Naive thymus-derived CD4-positive, alpha-beta T cell (primary cell): ENCODE measurements at regions not wholly inside any gene's neighbourhood (a gene's known extent, or its start where the extent isn't known, plus 50 kb on each side); places are given as distances from the start of the nearest gene placed in this dataset.
"Not testable (repeated sequence)": the region's sequence is repeated elsewhere in the genome, so short reads cannot be mapped to it uniquely, and the experiment has no call there.

ENCODE experiments used
- ATAC-seq: fragments of 150-1000 bp; cut with Tn5 transposase; 2 replicates; pipeline ENCODE4 v1.10.0; 2021; ENCODE audit warnings: mild to moderate bottlenecking, moderate library complexity
- CTCF ChIA-PET: fragments of 350-600 bp; sonication (Branson Sonifier 250); formaldehyde crosslinking; loops from one replicate; lab custom pipeline; 2021; ENCODE audit warnings: antibody characterized with exemption; lab: Charles Lee
- POLR2A ChIA-PET: fragments of 350-600 bp; sonication (Branson Sonifier 250); formaldehyde crosslinking; loops from one replicate; lab custom pipeline; 2021; ENCODE audit warnings: antibody characterized with exemption, inconsistent platforms; lab: Charles Lee
- DNase-seq, 9 donors: peaks; one replicate each; pipeline versions ENCODE4 v3.0.0 to v3.0.0-alpha.2; 2020 to 2022; ENCODE audit warnings: mixed read lengths in 1 of 9
- H3K27ac ChIP-seq: one replicate; pipeline ENCODE4 v1.7.0; 2013; ENCODE audit warnings: mild to moderate bottlenecking, low read depth, low read length, moderate library complexity
- H3K27me3 ChIP-seq, 2 donors: one replicate each; pipeline ENCODE4 v1.7.0; 2013; ENCODE audit warnings: low read length in 2 of 2, mild to moderate bottlenecking in 2 of 2, moderate library complexity in 2 of 2; ENCODE audit not compliant: control insufficient read depth in 2 of 2, insufficient read depth in 2 of 2
- H3K36me3 ChIP-seq, 3 experiments: 1 replicate in 2 of 3; 2 replicates in 1 of 3; pipeline ENCODE4 v1.7.0; 2013; ENCODE audit warnings: low read length in 3 of 3, mild to moderate bottlenecking in 3 of 3, moderate library complexity in 1 of 3; ENCODE audit not compliant: insufficient read depth in 3 of 3, control insufficient read depth in 2 of 3
- H3K4me1 ChIP-seq, 2 donors: one replicate each; pipeline ENCODE4 v1.7.0; 2013; ENCODE audit warnings: low read length in 2 of 2, mild to moderate bottlenecking in 2 of 2, moderate library complexity in 1 of 2; ENCODE audit not compliant: control insufficient read depth in 2 of 2, insufficient read depth in 2 of 2
- H3K4me3 ChIP-seq: 2 replicates; pipeline ENCODE4 v1.7.0; 2013; ENCODE audit warnings: mild to moderate bottlenecking, low read length
- H3K9me3 ChIP-seq, 3 experiments: 1 replicate in 2 of 3; 2 replicates in 1 of 3; pipeline ENCODE4 v1.7.0; 2013; ENCODE audit warnings: low read length in 3 of 3; ENCODE audit not compliant: control insufficient read depth in 2 of 3
- H3K27ac Mint-ChIP-seq, 9 donors: one replicate each; pipeline ENCODE4 v1.8.0; 2020 to 2022; ENCODE audit warnings: mixed read lengths in 9 of 9, mild to moderate bottlenecking in 8 of 9, moderate library complexity in 5 of 9, inconsistent platforms in 2 of 9
- H3K27me3 Mint-ChIP-seq, 5 donors: one replicate each; pipeline ENCODE4 v1.8.0; 2021 to 2022; ENCODE audit warnings: mixed read lengths in 5 of 5, mild to moderate bottlenecking in 1 of 5
- H3K36me3 Mint-ChIP-seq, 5 donors: one replicate each; pipeline ENCODE4 v1.8.0; 2020 to 2022; ENCODE audit warnings: mixed read lengths in 5 of 5, mild to moderate bottlenecking in 3 of 5, inconsistent platforms in 1 of 5
- H3K4me1 Mint-ChIP-seq, 7 donors: one replicate each; pipeline ENCODE4 v1.8.0; 2020 to 2022; ENCODE audit warnings: mixed read lengths in 7 of 7, mild to moderate bottlenecking in 3 of 7, inconsistent platforms in 1 of 7
- H3K4me3 Mint-ChIP-seq, 10 donors: one replicate each; pipeline ENCODE4 v1.8.0; 2020 to 2022; ENCODE audit warnings: mild to moderate bottlenecking in 10 of 10, mixed read lengths in 10 of 10, moderate library complexity in 6 of 10, inconsistent platforms in 2 of 10
- H3K9me3 Mint-ChIP-seq, 11 donors: one replicate each; pipeline ENCODE4 v1.8.0; 2020 to 2022; ENCODE audit warnings: mixed read lengths in 11 of 11, mild to moderate bottlenecking in 4 of 11, inconsistent platforms in 1 of 11, moderate library complexity in 1 of 11
- intact Hi-C, 2 donors: fragments of 100-400 bp; cut with micrococcal nuclease; formaldehyde crosslinking; loops; one replicate each; pipeline ENCODE4 v1.15.1; 2023

GRCh38 chr20:20785226-20785625 lies 72.8 kb upstream of the RALGAPA2 start:
- POLR2A ChIA-PET = no interaction called here
- Mint-ChIP-seq H3K4me1 (peaks cover 0 to 3% (median 0%) of the 10 kb centered on the region in 7 donors), H3K27ac (no peak overlapping the region), H3K27me3 (peaks cover 3 to 20% (median 6%) of the 10 kb centered on the region in 5 donors), H3K4me3 (no peak overlapping the region), H3K36me3 (peaks cover 0 to 10% (median 0%) of the 10 kb centered on the region in 5 donors), H3K9me3 (peaks cover 3 to 18% (median 5%) of the 10 kb centered on the region in 11 donors)
- CTCF ChIA-PET = no interaction called here
- Histone ChIP-seq H3K27ac (no peak overlapping the region), H3K4me1 (no peaks in the 10 kb centered on the region), H3K36me3 (no peaks in the 10 kb centered on the region), H3K27me3 (no peaks in the 10 kb centered on the region), H3K9me3 (peaks cover 0 to 4% (median 0%) of the 10 kb centered on the region in 3 experiments), H3K4me3 (no peak overlapping the region)
- ATAC-seq (no peak), DNase-seq (no peak)
- intact Hi-C loops = no loop called here

GRCh38 chr20:20784450-20784849 lies 72.0 kb upstream of the RALGAPA2 start:
- H3K36me3 ChIP-seq, intact Hi-C loops, DNase-seq, H3K27ac Mint-ChIP-seq, H3K4me1 ChIP-seq, H3K4me3 ChIP-seq, ATAC-seq, H3K27me3 ChIP-seq, H3K4me3 Mint-ChIP-seq, POLR2A ChIA-PET, H3K9me3 ChIP-seq, H3K4me1 Mint-ChIP-seq, CTCF ChIA-PET, H3K27ac ChIP-seq: not testable (repeated sequence)
- peaks cover 3 to 18% (median 5%) of the 10 kb centered on the region in 11 donors for H3K9me3 Mint-ChIP-seq
- H3K36me3 Mint-ChIP-seq = peaks cover 0 to 10% (median 0%) of the 10 kb centered on the region in 5 donors
- peaks cover 3 to 20% (median 8%) of the 10 kb centered on the region in 5 donors for H3K27me3 Mint-ChIP-seq

- Mint-ChIP-seq H3K4me3 (no peak overlapping the region), H3K9me3 (peaks cover 3 to 18% (median 5%) of the 10 kb centered on the region in 11 donors), H3K27ac (no peak overlapping the region), H3K36me3 (peaks cover 0 to 10% (median 0%) of the 10 kb centered on the region in 5 donors), H3K27me3 (peaks cover 4 to 20% (median 8%) of the 10 kb centered on the region in 5 donors), H3K4me1 (peaks cover 0 to 3% (median 0%) of the 10 kb centered on the region in 7 donors)
- Histone ChIP-seq H3K27me3 (no peaks in the 10 kb centered on the region), H3K27ac (no peak overlapping the region), H3K9me3 (peaks cover 0 to 4% (median 0%) of the 10 kb centered on the region in 3 experiments), H3K4me3 (no peak overlapping the region), H3K4me1 (no peaks in the 10 kb centered on the region), H3K36me3 (no peaks in the 10 kb centered on the region)
- ATAC-seq (no peak), DNase-seq (no peak)
- POLR2A ChIA-PET = no interaction called here
- intact Hi-C loops = no loop called here
- CTCF ChIA-PET = interaction anchor here (0.7 kb wide), 1 partner anchor 22 kb away, joined by 3 read pairs; no protein-coding TSS in a partner anchor
Measured at GRCh38 chr20:20783450-20783849, 71.0 kb upstream of the RALGAPA2 start.

- Histone ChIP-seq H3K4me1 (no peaks in the 10 kb centered on the region), H3K4me3 (no peak overlapping the region), H3K9me3 (peaks cover 0 to 4% (median 0%) of the 10 kb centered on the region in 3 experiments), H3K36me3 (no peaks in the 10 kb centered on the region), H3K27ac (no peak overlapping the region), H3K27me3 (no peaks in the 10 kb centered on the region)
- peaks cover 0 to 10% (median 0%) of the 10 kb centered on the region in 5 donors for H3K36me3 Mint-ChIP-seq
- intact Hi-C loops = no loop called here
- DNase-seq (no peak), ATAC-seq (no peak)
- CTCF ChIA-PET = no interaction called here
- H3K27ac Mint-ChIP-seq = no peak overlapping the region
- H3K4me3 Mint-ChIP-seq = no peak overlapping the region
- peaks cover 4 to 17% (median 8%) of the 10 kb centered on the region in 5 donors for H3K27me3 Mint-ChIP-seq
- peaks cover 3 to 18% (median 5%) of the 10 kb centered on the region in 11 donors for H3K9me3 Mint-ChIP-seq
- peaks cover 0 to 3% (median 0%) of the 10 kb centered on the region in 7 donors for H3K4me1 Mint-ChIP-seq
- POLR2A ChIA-PET = no interaction called here
Measured at GRCh38 chr20:20782755-20783154, 70.3 kb upstream of the RALGAPA2 start.

GRCh38 chr20:20782231-20782630 lies 69.8 kb upstream of the RALGAPA2 start:
- Mint-ChIP-seq H3K4me1 (peaks cover 0 to 2% (median 0%) of the 10 kb centered on the region in 7 donors), H3K4me3 (no peak overlapping the region), H3K36me3 (peaks cover 0 to 6% (median 0%) of the 10 kb centered on the region in 5 donors), H3K9me3 (peaks cover under 1 to 13% (median 2%) of the 10 kb centered on the region in 11 donors), H3K27ac (no peak overlapping the region), H3K27me3 (peaks cover 2 to 13% (median 5%) of the 10 kb centered on the region in 5 donors)
- Histone ChIP-seq H3K4me3 (no peak overlapping the region), H3K27me3 (no peaks in the 10 kb centered on the region), H3K27ac (no peak overlapping the region), H3K36me3 (no peaks in the 10 kb centered on the region), H3K9me3 (peaks cover 0 to 4% (median 0%) of the 10 kb centered on the region in 3 experiments), H3K4me1 (no peaks in the 10 kb centered on the region)
- DNase-seq = no peak
- intact Hi-C loops = no loop called here
- CTCF ChIA-PET = no interaction called here
- no peak for ATAC-seq
- POLR2A ChIA-PET = no interaction called here

GRCh38 chr20:20781029-20781428 lies 68.6 kb upstream of the RALGAPA2 start:
- CTCF ChIA-PET = no interaction called here
- H3K27ac ChIP-seq = no peak overlapping the region
- no peak overlapping the region for H3K27ac Mint-ChIP-seq

More at GRCh38 chr20:20781029-20781428, 68.6 kb upstream of the RALGAPA2 start:
- ATAC-seq = no peak
- no peak overlapping the region for H3K4me3 ChIP-seq
- H3K36me3 Mint-ChIP-seq = no peaks in the 10 kb centered on the region
- H3K27me3 Mint-ChIP-seq = peaks cover 0 to 16% (median 4%) of the 10 kb centered on the region in 5 donors
- DNase-seq = no peak
- intact Hi-C loops = no loop called here
- no peak overlapping the region for H3K4me3 Mint-ChIP-seq
- peaks cover 0 to 4% (median 0%) of the 10 kb centered on the region in 11 donors for H3K9me3 Mint-ChIP-seq
- peaks cover 0 to 2% (median 0%) of the 10 kb centered on the region in 7 donors for H3K4me1 Mint-ChIP-seq
- H3K4me1 ChIP-seq = no peaks in the 10 kb centered on the region
- no peaks in the 10 kb centered on the region for H3K27me3 ChIP-seq
- H3K9me3 ChIP-seq = no peaks in the 10 kb centered on the region
- no peaks in the 10 kb centered on the region for H3K36me3 ChIP-seq
- POLR2A ChIA-PET = no interaction called here
